Left cardiac atrium (tissue), 4 donors: ENCODE measurements at regions not wholly inside any gene's neighbourhood (a gene's known extent, or its start where the extent isn't known, plus 50 kb on each side); places are given as distances from the start of the nearest gene placed in this dataset.

Experiments used
- ATAC-seq, 2 donors: fragments of 200-7000 bp; cut with Tn5 transposase; one replicate each; pipeline ENCODE4 v1.9.1; 2020; ENCODE audit warnings: mild to moderate bottlenecking in 2 of 2, moderate library complexity in 2 of 2
- DNase-seq: peaks from one replicate; pipeline ENCODE4 v3.0.0-alpha.2; 2020
- intact Hi-C, 2 donors: fragments of 100-400 bp; cut with DNase I; formaldehyde crosslinking; loops; one replicate each; pipeline versions ENCODE4 v1.14.1 to v1.15.1; 2022 to 2023
- donor health status: DM: no; HTN: yes; CAD: no.
- donor health status: DM: no; HTN: yes; CAD: no; lungs with severe emphysema.
- donor health status: DM: yes; HTN: yes; CAD: no.
- donor health status: Dilated cardiomyopathy.

- ATAC-seq (no peak), DNase-seq (no peak)
- intact Hi-C loops, result no loop called here
Observed at GRCh38 chr13:107734891-107735625, 480.3 kb downstream of the LIG4 start.

GRCh38 chr13:107733276-107733675, 482.1 kb downstream of the LIG4 start:
- intact Hi-C loops, result no loop called here
- ATAC-seq (no peak), DNase-seq (no peak)

GRCh38 chr13:107730813-107731212, 484.5 kb downstream of the LIG4 start:
- no peak for DNase-seq
- intact Hi-C loops, result no loop called here
- ATAC-seq, result no peak

- ATAC-seq, result no peak
- DNase-seq, result no peak
- intact Hi-C loops, result no loop called here
Observed at GRCh38 chr13:107721125-107721869, 494.0 kb downstream of the LIG4 start.

DNA sequence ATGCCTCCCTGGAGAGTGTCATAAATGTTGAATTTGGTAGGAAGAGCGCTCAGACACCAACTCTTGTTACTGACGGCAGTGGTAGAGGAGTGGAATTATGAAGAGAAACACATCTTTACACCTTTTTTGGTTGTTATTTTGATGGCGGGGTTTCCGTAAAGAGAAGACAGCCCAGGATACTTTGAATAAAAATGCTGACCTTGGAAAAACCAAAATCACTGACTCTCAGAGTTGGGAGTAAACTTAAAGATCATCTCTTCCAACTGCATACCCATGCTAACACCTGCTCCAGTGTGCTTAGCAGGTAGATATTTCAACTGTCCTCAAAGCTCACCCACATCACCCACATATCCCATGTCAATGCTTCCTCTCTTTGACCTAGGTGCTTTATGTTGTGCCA, 498.6 kb downstream of the LIG4 start:
- DNase-seq (no peak), ATAC-seq (no peak)
- intact Hi-C loops, result no loop called here

- DNase-seq (no peak), ATAC-seq (no peak)
- intact Hi-C loops, result no loop called here
Observed at GRCh38 chr13:107716241-107716640, 499.1 kb downstream of the LIG4 start.

DNA sequence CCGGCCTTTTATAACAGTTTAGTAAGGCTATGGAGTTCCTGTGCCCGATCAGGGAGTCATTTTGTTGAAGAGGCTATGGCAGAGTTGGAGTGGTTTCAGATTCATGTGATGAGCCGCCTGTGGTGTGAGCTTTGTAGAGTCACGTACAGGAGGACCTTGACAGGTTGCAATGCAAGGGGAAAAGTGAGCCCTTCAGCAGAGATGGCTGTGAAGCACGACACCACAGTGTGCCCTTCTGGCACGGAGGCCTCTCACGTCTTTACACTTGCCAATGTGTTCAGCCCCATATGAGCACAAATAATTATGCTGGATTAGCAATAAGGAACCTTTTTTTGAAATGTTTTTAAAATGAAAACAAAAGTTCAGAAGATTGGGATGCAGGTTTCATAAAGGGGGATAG, 499.8 kb downstream of the LIG4 start:
- DNase-seq (no peak), ATAC-seq (no peak)
- intact Hi-C loops, result no loop called here

DNA sequence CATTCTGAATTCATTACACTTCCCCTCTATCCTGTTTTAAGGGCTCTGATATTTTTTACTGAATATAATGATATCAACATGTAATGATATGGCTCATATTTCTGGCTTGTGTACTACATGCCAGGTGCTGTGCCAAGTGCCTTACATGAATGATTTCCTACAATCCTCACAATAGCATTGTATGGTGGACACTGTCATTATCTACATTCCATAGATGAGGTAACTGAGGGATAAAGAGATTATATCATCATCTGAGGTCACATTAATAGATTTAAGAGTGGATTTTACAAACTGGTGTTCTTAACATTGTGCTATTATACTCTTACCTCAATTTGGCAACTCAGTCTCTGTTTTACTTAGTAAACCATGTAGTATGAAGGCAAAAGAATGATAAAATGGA, 502.0 kb downstream of the LIG4 start:
- DNase-seq, result no peak
- ATAC-seq, result no peak
- intact Hi-C loops, result no loop called here

GRCh38 chr13:107712145-107712860, 503.0 kb downstream of the LIG4 start:
- ATAC-seq (no peak), DNase-seq (no peak)
- intact Hi-C loops, result no loop called here

GRCh38 chr13:107690181-107690580, 525.2 kb downstream of the LIG4 start:
- intact Hi-C loops, result no loop called here
- no peak for DNase-seq
- ATAC-seq, result no peak

DNA sequence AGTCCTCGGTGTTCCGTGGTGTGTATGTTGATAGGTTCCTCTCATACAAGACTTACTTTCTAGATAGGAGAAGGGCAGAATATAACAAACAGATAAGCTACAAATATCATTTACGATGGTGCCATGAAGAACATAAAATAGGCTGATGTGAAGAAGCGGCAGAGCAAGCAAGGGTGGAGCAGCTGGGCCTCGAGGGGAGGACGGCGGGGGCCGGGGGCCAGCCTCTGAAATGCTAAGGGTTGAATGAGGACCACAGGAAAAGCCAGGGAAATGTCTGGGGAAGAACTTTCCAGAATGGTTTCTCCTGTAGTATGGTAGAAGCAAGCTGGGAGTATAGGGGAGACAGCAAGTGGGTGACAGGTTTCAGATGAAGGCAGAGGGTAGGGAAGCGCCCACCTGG, 529.5 kb downstream of the LIG4 start:
- no peak for ATAC-seq
- intact Hi-C loops, result no loop called here
- no peak for DNase-seq

- peak; percentile 30 to 67 for ATAC-seq
Observed at GRCh38 chr13:107681600-107681999, 533.7 kb downstream of the LIG4 start.

GRCh38 chr13:107680115-107680514, 535.2 kb downstream of the LIG4 start:
- no peak for ATAC-seq

More at GRCh38 chr13:107681600-107681999, 533.7 kb downstream of the LIG4 start:
- no peak for DNase-seq
- intact Hi-C loops, result no loop called here

DNA sequence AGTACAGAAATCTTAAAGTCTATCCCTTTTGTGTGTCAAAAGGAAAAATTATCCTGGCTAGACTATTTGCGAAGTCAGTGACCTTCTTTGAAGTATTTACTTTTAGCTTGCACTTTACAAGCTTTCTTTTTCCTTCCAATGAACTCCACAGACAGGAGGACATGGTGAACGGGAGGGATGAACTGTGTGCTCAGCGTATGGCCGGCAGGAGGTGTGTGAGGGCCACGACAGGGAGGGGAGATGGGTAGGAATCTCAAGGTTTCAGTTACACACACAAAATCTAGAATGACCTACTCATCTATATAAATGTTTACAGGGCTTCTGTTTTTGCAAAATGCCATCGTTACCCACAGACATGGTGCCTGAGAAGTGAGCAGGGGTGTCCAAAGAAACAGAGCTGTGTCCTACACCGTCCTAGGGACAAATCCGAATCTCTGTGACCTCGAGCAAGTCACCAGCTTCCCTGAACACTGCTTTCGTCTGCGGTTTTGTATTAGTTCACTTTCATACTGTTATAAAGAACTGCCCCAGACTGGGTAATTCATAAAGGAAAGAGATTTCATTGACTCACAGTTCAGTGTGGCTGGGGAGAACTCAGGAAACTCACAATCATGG, 537.2 kb downstream of the LIG4 start:
- intact Hi-C loops, result no loop called here
- ATAC-seq (no peak), DNase-seq (no peak)

More at GRCh38 chr13:107680115-107680514, 535.2 kb downstream of the LIG4 start:
- intact Hi-C loops, result no loop called here
- DNase-seq, result no peak

GRCh38 chr13:107675847-107676550, 539.3 kb downstream of the LIG4 start:
- ATAC-seq (no peak), DNase-seq (no peak)
- intact Hi-C loops, result no loop called here

DNA sequence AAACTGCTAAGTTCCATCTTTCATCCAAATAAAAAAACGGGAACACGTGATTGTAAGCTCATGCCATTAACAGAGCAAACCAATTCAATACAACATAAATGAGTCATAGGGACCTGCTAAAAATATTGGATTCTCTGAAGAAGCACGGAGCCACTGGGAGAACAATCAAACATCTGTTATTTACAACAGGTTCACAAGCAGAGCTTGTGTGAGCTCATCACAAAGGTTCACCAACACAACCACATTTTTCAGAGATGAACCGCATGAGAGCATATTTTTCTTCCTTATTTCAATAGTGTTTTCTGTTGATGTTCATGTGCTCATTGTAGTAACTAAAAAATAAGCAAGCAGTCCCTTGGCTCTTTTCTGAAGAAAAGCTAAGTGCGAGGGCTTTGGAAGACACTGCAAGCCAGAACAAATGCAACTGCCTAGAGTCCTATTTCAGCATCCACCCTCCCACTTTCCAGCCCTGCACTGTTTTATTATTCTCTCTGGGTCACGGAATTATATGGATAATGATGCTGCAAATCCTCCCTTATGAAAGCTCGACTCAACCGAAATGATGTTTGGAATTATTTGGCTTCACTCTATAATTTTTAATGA, 545.8 kb downstream of the LIG4 start:
- no peak for DNase-seq
- intact Hi-C loops, result no loop called here

DNA sequence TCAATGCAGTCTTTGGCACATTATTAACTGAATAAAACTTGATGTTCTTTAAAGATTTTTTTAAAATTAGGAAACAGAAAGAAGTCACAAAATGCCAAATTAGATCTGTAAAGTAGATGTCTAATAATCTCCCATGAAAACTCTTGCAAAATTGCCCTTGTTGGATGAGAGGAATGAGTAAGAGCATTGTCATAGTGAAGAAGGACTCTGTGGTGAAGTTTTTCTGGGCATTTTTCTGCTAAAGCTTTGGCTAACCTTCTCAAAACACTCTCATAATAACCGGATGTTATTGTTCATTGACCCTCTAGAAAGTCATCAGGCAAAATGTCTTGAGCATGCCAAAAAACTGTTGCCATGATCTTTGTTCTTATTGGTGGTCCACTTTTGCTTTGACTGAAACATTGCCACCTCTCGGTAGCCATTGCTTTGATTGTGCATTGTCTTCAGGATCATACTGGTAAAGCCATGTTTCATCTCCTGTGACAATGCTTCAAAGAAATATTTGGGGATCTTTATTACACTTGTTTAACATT, 549.3 kb downstream of the LIG4 start:
- intact Hi-C loops, result no loop called here
- no peak for DNase-seq
- no peak for ATAC-seq

More for the DNA sequence above, 545.8 kb downstream of the LIG4 start:
- no peak for ATAC-seq

DNA sequence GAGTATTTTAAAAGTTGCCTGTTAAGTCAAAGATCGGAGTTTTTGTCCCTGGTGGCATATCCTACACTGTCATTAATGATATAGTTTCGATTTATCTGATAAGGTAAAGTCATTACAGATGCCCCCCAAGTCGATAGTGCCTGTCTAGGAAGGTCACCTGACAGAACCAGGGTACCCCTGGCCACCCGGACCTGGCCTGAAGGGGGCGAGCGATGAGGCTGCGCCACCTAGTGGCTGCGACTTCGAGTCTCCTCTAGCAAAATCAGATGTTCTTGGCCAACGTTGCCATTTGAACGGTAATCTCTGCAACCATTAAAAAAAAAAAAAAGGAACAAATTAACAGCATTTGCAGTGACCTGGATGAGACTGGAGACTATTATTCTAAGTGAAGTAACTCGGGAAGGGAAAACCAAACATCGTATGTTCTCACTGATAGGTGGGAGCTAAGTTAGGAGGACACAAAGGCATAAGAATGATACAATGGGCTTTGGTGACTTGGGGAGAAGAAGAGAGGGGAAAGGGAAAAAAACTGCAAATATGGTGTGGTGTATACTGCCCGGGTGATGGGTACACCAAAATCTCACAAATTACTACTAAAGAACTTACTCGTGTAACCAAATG, 565.1 kb downstream of the LIG4 start:
- peak in 1 of 2 donors; percentile 38 for ATAC-seq
- intact Hi-C loops, result loop anchor here in 1 of 2 donors (5.0 kb wide), 1 partner anchor 438 kb away; no protein-coding TSS in a partner anchor
- DNase-seq, result peak; percentile 52
